Loucy (cell line): ENCODE measurements at regions not wholly inside any gene's neighbourhood (a gene's known extent, or its start where the extent isn't known, plus 50 kb on each side); places are given as distances from the start of the nearest gene placed in this dataset.

Experiments used
- EZH2phosphoT487 ChIP-seq: fragments of 200-600 bp; IDR thresholded peaks from 2 replicates; pipeline ENCODE4 v1.6.1; 2018; ENCODE audit warnings: antibody characterized with exemption, mild to moderate bottlenecking, moderate library complexity, borderline replicate concordance
- TF ChIP-seq, protein P1 (sequence below): fragments of 200-600 bp; sonication (generic); conservative IDR thresholded peaks from 2 replicates; pipeline ENCODE4 v1.5.1; 2014; ENCODE audit warnings: mild to moderate bottlenecking, antibody characterized with exemption, low read length

GRCh38 chr14:85943192-85943591 is 413.2 kb downstream of the FLRT2 start:
- TF ChIP-seq EZH2phosphoT487, result no peak
- TF ChIP-seq, protein P1, sequence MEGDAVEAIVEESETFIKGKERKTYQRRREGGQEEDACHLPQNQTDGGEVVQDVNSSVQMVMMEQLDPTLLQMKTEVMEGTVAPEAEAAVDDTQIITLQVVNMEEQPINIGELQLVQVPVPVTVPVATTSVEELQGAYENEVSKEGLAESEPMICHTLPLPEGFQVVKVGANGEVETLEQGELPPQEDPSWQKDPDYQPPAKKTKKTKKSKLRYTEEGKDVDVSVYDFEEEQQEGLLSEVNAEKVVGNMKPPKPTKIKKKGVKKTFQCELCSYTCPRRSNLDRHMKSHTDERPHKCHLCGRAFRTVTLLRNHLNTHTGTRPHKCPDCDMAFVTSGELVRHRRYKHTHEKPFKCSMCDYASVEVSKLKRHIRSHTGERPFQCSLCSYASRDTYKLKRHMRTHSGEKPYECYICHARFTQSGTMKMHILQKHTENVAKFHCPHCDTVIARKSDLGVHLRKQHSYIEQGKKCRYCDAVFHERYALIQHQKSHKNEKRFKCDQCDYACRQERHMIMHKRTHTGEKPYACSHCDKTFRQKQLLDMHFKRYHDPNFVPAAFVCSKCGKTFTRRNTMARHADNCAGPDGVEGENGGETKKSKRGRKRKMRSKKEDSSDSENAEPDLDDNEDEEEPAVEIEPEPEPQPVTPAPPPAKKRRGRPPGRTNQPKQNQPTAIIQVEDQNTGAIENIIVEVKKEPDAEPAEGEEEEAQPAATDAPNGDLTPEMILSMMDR, result no peak
